AG09309 (cell line): ENCODE measurements at regions not wholly inside any gene's neighbourhood (a gene's known extent, or its start where the extent isn't known, plus 50 kb on each side); places are given as distances from the start of the nearest gene placed in this dataset.

Source experiments
- DNase-seq: peaks from one replicate; pipeline ENCODE4 v3.0.0-alpha.2; 2010; ENCODE audit warnings: low read depth
- H3K4me3 ChIP-seq: 2 replicates; pipeline ENCODE4 v1.5.1; 2011; ENCODE audit warnings: mild to moderate bottlenecking, low read depth, low read length, moderate library complexity; ENCODE audit not compliant: control insufficient read depth
- TF ChIP-seq, protein P1 (sequence below): IDR thresholded peaks from 2 replicates; pipeline ENCODE4 v1.5.1; 2011; ENCODE audit warnings: mild to moderate bottlenecking, low read depth, low read length, inconsistent platforms; ENCODE audit not compliant: insufficient read depth, control insufficient read depth; ENCODE audit errors: missing control alignments

DNA sequence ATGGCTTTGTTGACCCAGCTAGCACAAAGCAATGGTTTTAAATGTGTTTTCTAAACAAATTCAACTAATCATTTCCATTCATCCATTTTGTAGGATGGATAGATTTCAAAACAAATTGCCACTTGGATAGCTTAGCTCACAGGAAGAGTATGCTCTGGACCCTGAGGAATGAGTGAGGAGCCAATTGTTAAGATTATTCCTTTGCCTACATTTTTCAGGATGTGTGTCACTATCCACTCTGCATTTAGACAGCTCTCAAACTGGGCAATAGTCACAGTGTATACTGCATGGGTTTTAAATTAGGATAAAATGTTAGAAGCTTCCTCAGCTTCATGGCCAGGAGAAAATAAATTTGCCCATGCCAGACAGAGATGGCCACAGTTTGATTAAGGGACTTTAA lies 605.6 kb upstream of the TEX47 start:
- H3K4me3 ChIP-seq: no peak overlapping the region
- TF ChIP-seq, protein P1, sequence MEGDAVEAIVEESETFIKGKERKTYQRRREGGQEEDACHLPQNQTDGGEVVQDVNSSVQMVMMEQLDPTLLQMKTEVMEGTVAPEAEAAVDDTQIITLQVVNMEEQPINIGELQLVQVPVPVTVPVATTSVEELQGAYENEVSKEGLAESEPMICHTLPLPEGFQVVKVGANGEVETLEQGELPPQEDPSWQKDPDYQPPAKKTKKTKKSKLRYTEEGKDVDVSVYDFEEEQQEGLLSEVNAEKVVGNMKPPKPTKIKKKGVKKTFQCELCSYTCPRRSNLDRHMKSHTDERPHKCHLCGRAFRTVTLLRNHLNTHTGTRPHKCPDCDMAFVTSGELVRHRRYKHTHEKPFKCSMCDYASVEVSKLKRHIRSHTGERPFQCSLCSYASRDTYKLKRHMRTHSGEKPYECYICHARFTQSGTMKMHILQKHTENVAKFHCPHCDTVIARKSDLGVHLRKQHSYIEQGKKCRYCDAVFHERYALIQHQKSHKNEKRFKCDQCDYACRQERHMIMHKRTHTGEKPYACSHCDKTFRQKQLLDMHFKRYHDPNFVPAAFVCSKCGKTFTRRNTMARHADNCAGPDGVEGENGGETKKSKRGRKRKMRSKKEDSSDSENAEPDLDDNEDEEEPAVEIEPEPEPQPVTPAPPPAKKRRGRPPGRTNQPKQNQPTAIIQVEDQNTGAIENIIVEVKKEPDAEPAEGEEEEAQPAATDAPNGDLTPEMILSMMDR: no peak
- DNase-seq: no peak

GRCh38 chr7:89401690-89402089 lies 606.2 kb upstream of the TEX47 start:
- no peak overlapping the region for H3K4me3 ChIP-seq
- DNase-seq: no peak
- TF ChIP-seq, protein P1: no peak

GRCh38 chr7:89451911-89452310 lies 656.4 kb upstream of the TEX47 start:
- H3K4me3 ChIP-seq: no peak overlapping the region
- no peak for DNase-seq
- TF ChIP-seq, protein P1: no peak

DNA sequence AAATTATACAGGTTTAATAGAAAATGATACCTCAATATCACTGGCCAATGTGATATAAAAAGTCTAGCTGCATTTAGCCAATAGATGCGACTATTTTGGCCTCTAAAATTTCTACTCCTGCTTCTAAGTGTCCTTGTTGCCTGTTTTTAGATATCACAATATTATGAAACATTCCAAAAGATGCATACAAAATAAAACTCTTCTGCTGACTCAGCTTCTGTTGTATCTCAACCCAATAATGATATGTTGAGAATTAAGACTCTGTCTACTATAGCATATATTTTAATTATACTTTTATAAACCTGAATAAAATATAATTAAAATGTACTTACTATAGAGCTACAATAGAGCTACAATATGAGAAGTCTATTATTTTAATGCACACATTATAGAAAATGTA lies 661.0 kb upstream of the TEX47 start:
- H3K4me3 ChIP-seq: no peak overlapping the region
- DNase-seq: no peak
- TF ChIP-seq, protein P1: no peak

DNA sequence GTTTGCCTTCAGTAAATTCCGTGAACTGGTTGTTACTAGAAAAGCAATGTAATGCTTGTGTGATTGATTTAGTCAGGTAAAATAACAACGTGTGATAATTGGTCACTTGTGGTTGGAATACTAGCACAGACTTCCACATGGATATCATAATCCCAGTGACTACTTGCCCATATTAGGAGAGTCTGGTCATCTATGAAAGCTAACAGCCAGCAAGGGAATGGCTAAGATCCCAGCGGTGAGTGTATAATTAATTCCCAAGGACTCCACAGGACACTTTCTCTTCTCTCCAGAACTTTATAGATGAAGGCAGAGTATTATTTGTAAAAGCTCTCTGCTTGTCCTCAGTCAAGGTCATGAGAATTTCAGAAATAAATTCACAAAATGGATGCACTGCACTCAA lies 662.6 kb upstream of the TEX47 start:
- DNase-seq: no peak
- TF ChIP-seq, protein P1: no peak

GRCh38 chr7:89474456-89474855 lies 678.9 kb upstream of the TEX47 start:
- TF ChIP-seq, protein P1: no peak
- no peak overlapping the region for H3K4me3 ChIP-seq
- DNase-seq: no peak

More for the DNA sequence above, 662.6 kb upstream of the TEX47 start:
- H3K4me3 ChIP-seq: no peak overlapping the region

DNA sequence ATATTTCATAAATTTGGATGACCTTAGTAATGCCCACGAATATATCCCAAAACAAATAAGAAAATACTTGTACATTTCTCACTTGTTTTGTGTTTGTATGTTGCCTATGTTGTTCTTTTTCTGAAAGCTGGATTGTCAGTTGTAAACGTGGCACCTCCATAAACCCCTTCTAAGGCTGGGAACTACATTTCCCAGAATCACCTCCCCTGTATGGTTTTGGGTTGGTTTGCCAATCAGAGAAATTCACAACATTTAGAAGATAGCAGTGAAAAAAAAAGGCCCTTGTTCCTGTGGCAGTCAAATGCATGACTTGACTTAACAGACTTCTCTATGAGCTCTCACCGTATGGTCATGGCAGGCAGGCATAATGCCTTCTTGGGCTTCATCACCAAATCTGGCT lies 676.3 kb upstream of the STEAP1 start:
- DNase-seq: no peak
- TF ChIP-seq, protein P1: no peak
- no peak overlapping the region for H3K4me3 ChIP-seq
